ENCODE measurements at regions not wholly inside any gene's neighbourhood (a gene's known extent, or its start where the extent isn't known, plus 50 kb on each side); places are given as distances from the start of the nearest gene placed in this dataset.
"Not testable (repeated sequence)": the region's sequence is repeated elsewhere in the genome, so short reads cannot be mapped to it uniquely, and the experiment has no call there.

GRCh38 chr6:115589072-115589471, 471.6 kb downstream of the FRK start:
- H4K20me1 ChIP-seq (ENCODE audit: insufficient read depth, low read length); in situ Hi-C loops (cut with HindIII; ENCODE audit: extremely low pct_ligation_motif_present, low pct_unique_long_range_greater_than_20kb); FAIRE-seq; H3K27ac ChIP-seq (ENCODE audit: extremely low read length, insufficient read depth, low read length); BruUV-seq (replicated peaks); H3K9ac ChIP-seq (ENCODE audit: insufficient read depth, low read depth, low read length); H3K9me3 ChIP-seq (ENCODE audit: low read length); H3K27me3 ChIP-seq (ENCODE audit: control insufficient read depth in 1 of 2, insufficient read depth in 2 of 2, low read length in 2 of 2); CTCF ChIA-PET (ENCODE audit: low intra/inter-chr PET ratio, low total read pairs); intact Hi-C loops (cut with micrococcal nuclease; ENCODE audit: unreplicated experiment); H3K4me1 ChIP-seq (ENCODE audit: insufficient read depth, low read length); H3K4me3 ChIP-seq (replicated peaks in 1 of 3; ENCODE audit: insufficient read depth in 1 of 3, low read depth in 2 of 3, low read length in 3 of 3); POLR2A ChIA-PET; H3K4me2 ChIP-seq (ENCODE audit: low read depth, low read length); H3K36me3 ChIP-seq (replicated peaks in 1 of 2; ENCODE audit: control insufficient read depth in 1 of 2, insufficient read depth in 2 of 2, low read length in 2 of 2); H3K79me2 ChIP-seq (ENCODE audit: insufficient read depth, low read length); H2AFZ ChIP-seq (ENCODE audit: low read length): not testable (repeated sequence)
- TF ChIP-seq CEBPB (IDR thresholded peaks at IDR 0.05; ENCODE audit: borderline replicate concordance, low read depth, low read length) = peak; percentile 82; the same call in 1 of the 2 replicates
- peak; percentile 71 for TF ChIP-seq HNF4A (CRISPR knock-in tag; IDR thresholded peaks at IDR 0.05)
- DNase-seq (ENCODE audit: low spot score) (peak; percentile 13), ATAC-seq (peak; percentile 66)
- WGBS (ENCODE audit: low lambda C conversion rate) = 9% methylated on average over 4 of the region's 4 CpGs

- Histone ChIP-seq H3K4me1 (ENCODE audit: insufficient read depth, low read length) (no peaks in the 10 kb centered on the region), H3K4me3 (replicated peaks in 1 of 3; ENCODE audit: insufficient read depth in 1 of 3, low read depth in 2 of 3, low read length in 3 of 3) (no peak overlapping the region), H3K9ac (ENCODE audit: insufficient read depth, low read depth, low read length) (no peak overlapping the region), H3K27ac (ENCODE audit: extremely low read length, insufficient read depth, low read length) (no peak overlapping the region), H3K9me3 (ENCODE audit: low read length) (no peaks in the 10 kb centered on the region), H2AFZ (ENCODE audit: low read length) (no peak overlapping the region), H4K20me1 (ENCODE audit: insufficient read depth, low read length) (no peaks in the 10 kb centered on the region), H3K27me3 (ENCODE audit: control insufficient read depth in 1 of 2, insufficient read depth in 2 of 2, low read length in 2 of 2) (no peaks in the 10 kb centered on the region), H3K79me2 (ENCODE audit: insufficient read depth, low read length) (no peaks in the 10 kb centered on the region), H3K36me3 (replicated peaks in 1 of 2; ENCODE audit: control insufficient read depth in 1 of 2, insufficient read depth in 2 of 2, low read length in 2 of 2) (no peaks in the 10 kb centered on the region), H3K4me2 (ENCODE audit: low read depth, low read length) (no peak overlapping the region)
- FAIRE-seq (no peak), DNase-seq (ENCODE audit: low spot score) (no peak), ATAC-seq (no peak)
- BruUV-seq (replicated peaks) = no TSS peak
- in situ Hi-C loops (cut with HindIII; ENCODE audit: extremely low pct_ligation_motif_present, low pct_unique_long_range_greater_than_20kb) (no loop called here), intact Hi-C loops (cut with micrococcal nuclease; ENCODE audit: unreplicated experiment) (no loop called here)
- ChIA-PET CTCF (ENCODE audit: low intra/inter-chr PET ratio, low total read pairs) (no interaction called here), POLR2A (no interaction called here)
- TF ChIP-seq RFX1 (IDR thresholded peaks at IDR 0.05) = no peak
- TF ChIP-seq HDAC6 (IDR thresholded peaks at IDR 0.05; ENCODE audit: low read depth, low read length) = no peak
- no peak for TF ChIP-seq ZNF136 (CRISPR knock-in tag; IDR thresholded peaks at IDR 0.05; ENCODE audit: low read depth)
- TF ChIP-seq ZSCAN9 (CRISPR knock-in tag; IDR thresholded peaks at IDR 0.05; ENCODE audit: borderline replicate concordance) = no peak
- TF ChIP-seq AKAP8 (CRISPR knock-in tag; IDR thresholded peaks at IDR 0.05) = no peak
- no peak for TF ChIP-seq ZNF747 (CRISPR knock-in tag; IDR thresholded peaks at IDR 0.05; ENCODE audit: borderline replicate concordance)
- TF ChIP-seq ZMYM3 (CRISPR knock-in tag; IDR thresholded peaks at IDR 0.05) = no peak
- no peak for TF ChIP-seq SNAI1 (CRISPR knock-in tag; IDR thresholded peaks at IDR 0.05; ENCODE audit: borderline replicate concordance)
- TF ChIP-seq HNRNPL (IDR thresholded peaks at IDR 0.05; ENCODE audit: low read depth, low read length) = no peak
- TF ChIP-seq ZMYM4 (CRISPR knock-in tag; IDR thresholded peaks at IDR 0.05) = no peak
- TF ChIP-seq CENPX (CRISPR knock-in tag; IDR thresholded peaks at IDR 0.05) = no peak
- no peak for TF ChIP-seq RBM22 (optimal IDR thresholded peaks at IDR 0.05; ENCODE audit: low read length)
- WGBS (ENCODE audit: low lambda C conversion rate) = 3% methylated on average over 1 of the region's 1 CpG
These were observed 477.4 kb downstream of the FRK start for GRCh38 chr6:115583290-115583689.

Measured in HepG2 (cell line).